Natural killer cell (primary cell): ENCODE measurements at regions not wholly inside any gene's neighbourhood (a gene's known extent, or its start where the extent isn't known, plus 50 kb on each side); places are given as distances from the start of the nearest gene placed in this dataset.

ENCODE experiments used
- ATAC-seq, 3 donors: fragments of 150-1000 bp in 2 of 3; fragments of 200-7000 bp in 1 of 3; cut with Tn5 transposase; 1 replicate in 1 of 3; 2 replicates in 2 of 3; pipeline ENCODE4 v1.10.0; 2021; ENCODE audit warnings: mild to moderate bottlenecking in 2 of 3, moderate library complexity in 2 of 3
- DNase-seq, 2 donors: peaks; one replicate each; pipeline versions ENCODE4 v3.0.0 to v3.0.0-alpha.2; 2013 to 2021; ENCODE audit warnings: mixed read lengths in 1 of 2
- H3K27ac ChIP-seq: one replicate; pipeline ENCODE4 v1.5.1; 2013; ENCODE audit warnings: mild to moderate bottlenecking, low read length
- H3K27me3 ChIP-seq: one replicate; pipeline ENCODE4 v1.6.1; 2013; ENCODE audit warnings: low read length; ENCODE audit not compliant: control insufficient read depth, insufficient read depth
- H3K36me3 ChIP-seq: one replicate; pipeline ENCODE4 v1.6.1; 2013; ENCODE audit warnings: low read length; ENCODE audit not compliant: control insufficient read depth, insufficient read depth
- H3K4me1 ChIP-seq: one replicate; pipeline ENCODE4 v1.6.1; 2013; ENCODE audit warnings: low read length; ENCODE audit not compliant: control insufficient read depth, insufficient read depth
- H3K4me3 ChIP-seq: one replicate; pipeline ENCODE4 v1.5.1; 2013; ENCODE audit warnings: low read length
- H3K9me3 ChIP-seq: one replicate; pipeline ENCODE4 v1.6.1; 2013; ENCODE audit warnings: low read length; ENCODE audit not compliant: control insufficient read depth, insufficient read depth
- H3K27ac Mint-ChIP-seq, 2 donors: one replicate each; pipeline ENCODE4 v1.8.0; 2022; ENCODE audit warnings: mild to moderate bottlenecking in 2 of 2, mixed read lengths in 2 of 2, moderate library complexity in 1 of 2
- H3K27me3 Mint-ChIP-seq, 2 donors: one replicate each; pipeline ENCODE4 v1.8.0; 2022; ENCODE audit warnings: low read depth in 2 of 2, mixed read lengths in 2 of 2
- H3K36me3 Mint-ChIP-seq: one replicate; pipeline ENCODE4 v1.8.0; 2022; ENCODE audit warnings: mixed read lengths
- H3K4me1 Mint-ChIP-seq, 2 donors: one replicate each; pipeline ENCODE4 v1.8.0; 2022; ENCODE audit warnings: mixed read lengths in 2 of 2
- H3K4me3 Mint-ChIP-seq: one replicate; pipeline ENCODE4 v1.8.0; 2022; ENCODE audit warnings: mild to moderate bottlenecking, moderate library complexity, mixed read lengths
- H3K9me3 Mint-ChIP-seq, 2 donors: one replicate each; pipeline ENCODE4 v1.8.0; 2022; ENCODE audit warnings: mixed read lengths in 2 of 2
- CTCF ChIP-seq: fragments of 200-600 bp; IDR thresholded peaks from one replicate; pipeline ENCODE4 v1.8.0; 2022; ENCODE audit warnings: antibody characterized with exemption
- WGBS: methylation state at CpG from one replicate; pipeline ENCODE4 v1.1.7; 2013; ENCODE audit warnings: missing lambda C conversion rate; ENCODE audit not compliant: insufficient coverage; 5-methylcytosine and 5-hydroxymethylcytosine counted together
- intact Hi-C: fragments of 100-400 bp; cut with micrococcal nuclease; formaldehyde crosslinking; loops from one replicate; pipeline ENCODE4 v1.14.2; 2022

DNA sequence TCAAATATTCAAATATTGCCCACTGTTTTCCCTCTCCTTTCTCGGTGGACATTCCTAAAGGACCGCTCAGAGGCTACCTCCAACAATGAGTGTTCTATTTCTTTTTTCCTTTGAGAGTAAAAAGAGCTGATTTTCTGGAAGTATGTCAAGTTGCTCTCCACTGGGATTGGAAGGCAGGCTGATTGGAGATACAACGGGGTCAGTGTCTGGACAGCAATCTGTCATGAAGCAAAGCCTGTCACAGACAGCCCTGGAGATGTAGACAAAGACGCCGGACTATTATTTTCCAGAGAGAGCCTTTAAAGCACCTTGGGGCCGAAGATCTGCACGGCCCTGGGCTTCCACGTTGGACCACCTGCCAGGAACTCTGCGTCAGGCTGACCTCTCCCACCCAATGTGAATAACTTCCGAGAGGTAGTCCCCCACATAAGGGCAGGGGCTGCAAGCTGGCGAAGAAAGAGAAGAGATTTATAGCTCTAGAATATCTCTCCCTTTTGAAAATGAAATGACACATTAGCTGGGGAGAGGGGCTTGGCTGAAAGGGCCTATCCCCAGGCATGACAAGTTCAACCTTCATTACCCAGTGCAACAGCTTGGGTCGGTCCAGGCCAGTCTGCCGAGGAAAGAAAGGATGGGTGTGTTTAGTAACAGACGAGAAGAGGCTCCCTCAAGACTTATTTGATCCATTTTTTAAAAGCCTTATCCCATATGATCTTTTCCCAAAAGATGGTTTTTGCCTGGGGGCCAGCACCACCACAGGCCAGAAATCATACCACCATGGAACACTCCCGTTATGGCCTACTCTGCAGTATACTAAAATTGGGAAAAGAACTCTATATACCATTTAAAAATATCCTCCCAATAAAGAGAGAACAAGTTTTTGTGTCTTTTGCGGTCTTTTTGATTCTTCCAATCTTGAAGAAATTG is 131.1 kb downstream of the OLIG3 start:
- WGBS = 95% methylated on average over 10 of the region's 16 CpGs
- peak in 1 of 2 donors; percentile 14 for DNase-seq
- Histone ChIP-seq H3K4me1 (peaks cover 12% of the 10 kb centered on the region), H3K36me3 (no peaks in the 10 kb centered on the region), H3K27me3 (no peaks in the 10 kb centered on the region), H3K9me3 (no peaks in the 10 kb centered on the region), H3K4me3 (no peak overlapping the region), H3K27ac (no peak overlapping the region)
- no peak for ATAC-seq
- intact Hi-C loops = no loop called here
- no peaks in the 10 kb centered on the region for H3K9me3 Mint-ChIP-seq
- H3K4me3 Mint-ChIP-seq = no peak overlapping the region
- H3K27ac Mint-ChIP-seq = peak overlapping the region in 1 of 2 donors; percentile 47
- H3K36me3 Mint-ChIP-seq = no peaks in the 10 kb centered on the region
- no peak for TF ChIP-seq CTCF
- no peaks in the 10 kb centered on the region for H3K27me3 Mint-ChIP-seq
- H3K4me1 Mint-ChIP-seq = peaks cover 12 to 24% of the 10 kb centered on the region in 2 donors

DNA sequence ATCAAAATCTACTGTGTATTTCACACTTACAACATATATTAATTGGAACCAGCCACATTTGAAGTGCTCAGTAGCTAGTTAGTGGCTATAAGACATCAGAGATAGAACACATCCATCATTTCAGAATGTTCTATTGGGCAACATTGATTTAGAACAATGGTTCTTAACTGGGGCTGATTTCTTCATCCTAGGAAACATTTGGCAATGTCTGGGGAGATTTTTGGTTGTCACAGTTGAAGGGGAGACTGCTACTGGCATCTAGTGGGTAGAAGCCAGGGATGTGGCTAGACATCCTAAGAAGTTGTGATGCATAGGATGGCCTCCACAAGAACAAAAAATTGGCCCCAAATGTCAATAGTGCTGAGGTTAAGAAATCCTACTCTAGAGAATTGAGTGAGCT is 132.5 kb downstream of the OLIG3 start:
- intact Hi-C loops = no loop called here
- peaks cover 12% of the 10 kb centered on the region for H3K4me1 ChIP-seq
- TF ChIP-seq CTCF = no peak
- H3K9me3 Mint-ChIP-seq = no peaks in the 10 kb centered on the region
- H3K27me3 ChIP-seq = no peaks in the 10 kb centered on the region
- no peak overlapping the region for H3K4me3 Mint-ChIP-seq
- no peaks in the 10 kb centered on the region for H3K27me3 Mint-ChIP-seq
- no peak overlapping the region for H3K27ac ChIP-seq
- no peaks in the 10 kb centered on the region for H3K9me3 ChIP-seq
- H3K36me3 Mint-ChIP-seq = no peaks in the 10 kb centered on the region
- no peak overlapping the region for H3K4me3 ChIP-seq
- ATAC-seq (no peak), DNase-seq (no peak)
- peaks cover 12 to 24% of the 10 kb centered on the region in 2 donors for H3K4me1 Mint-ChIP-seq
- no peaks in the 10 kb centered on the region for H3K36me3 ChIP-seq
- H3K27ac Mint-ChIP-seq = no peak overlapping the region

- H3K9me3 ChIP-seq = no peaks in the 10 kb centered on the region
- no peak overlapping the region for H3K27ac ChIP-seq
- peaks cover 12 to 22% of the 10 kb centered on the region in 2 donors for H3K4me1 Mint-ChIP-seq
- H3K4me3 Mint-ChIP-seq = no peak overlapping the region
- H3K4me1 ChIP-seq = peaks cover 4% of the 10 kb centered on the region
- intact Hi-C loops = no loop called here
- H3K36me3 Mint-ChIP-seq = no peaks in the 10 kb centered on the region
- H3K9me3 Mint-ChIP-seq = no peaks in the 10 kb centered on the region
- DNase-seq (no peak), ATAC-seq (no peak)
- H3K36me3 ChIP-seq = no peaks in the 10 kb centered on the region
- no peaks in the 10 kb centered on the region for H3K27me3 ChIP-seq
- no peak overlapping the region for H3K4me3 ChIP-seq
- no peaks in the 10 kb centered on the region for H3K27me3 Mint-ChIP-seq
- H3K27ac Mint-ChIP-seq = no peak overlapping the region
- 89% methylated on average over 3 of the region's 3 CpGs for WGBS
- TF ChIP-seq CTCF = no peak
These were observed 135.9 kb downstream of the OLIG3 start for GRCh38 chr6:137358273-137358672.

DNA sequence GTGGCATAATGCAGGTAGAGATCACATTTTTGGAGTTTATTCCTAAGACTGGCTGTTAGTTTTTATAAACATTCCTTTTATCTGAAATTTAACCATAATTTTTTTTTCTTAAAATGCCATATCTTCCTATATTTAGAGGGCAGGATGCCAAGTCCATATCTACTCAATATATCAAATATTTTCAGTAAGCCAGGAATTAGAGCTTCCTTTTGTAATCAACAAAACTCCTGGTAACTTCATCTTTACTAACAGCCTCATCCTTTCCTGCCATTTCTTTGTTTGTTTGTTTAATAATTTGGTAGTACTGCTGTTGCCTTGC is 136.3 kb downstream of the OLIG3 start:
- Histone ChIP-seq H3K27ac (no peak overlapping the region), H3K4me1 (peaks cover under 1% of the 10 kb centered on the region), H3K9me3 (no peaks in the 10 kb centered on the region), H3K4me3 (no peak overlapping the region), H3K27me3 (no peaks in the 10 kb centered on the region), H3K36me3 (no peaks in the 10 kb centered on the region)
- ATAC-seq = no peak
- Mint-ChIP-seq H3K9me3 (no peaks in the 10 kb centered on the region), H3K27me3 (no peaks in the 10 kb centered on the region), H3K36me3 (no peaks in the 10 kb centered on the region), H3K4me3 (no peak overlapping the region), H3K4me1 (peaks cover 12 to 23% of the 10 kb centered on the region in 2 donors), H3K27ac (no peak overlapping the region)
- DNase-seq = no peak
- no peak for TF ChIP-seq CTCF
- intact Hi-C loops = no loop called here
